Osteocyte (in vitro differentiated cells): ENCODE measurements at regions not wholly inside any gene's neighbourhood (a gene's known extent, or its start where the extent isn't known, plus 50 kb on each side); places are given as distances from the start of the nearest gene placed in this dataset.
"Not testable (repeated sequence)": the region's sequence is repeated elsewhere in the genome, so short reads cannot be mapped to it uniquely, and the experiment has no call there.

Source experiments
- DNase-seq: peaks from one replicate; pipeline ENCODE4 v3.0.0; 2021; ENCODE audit warnings: mixed read lengths; ENCODE audit not compliant: unreplicated experiment; ENCODE audit errors: extremely low spot score
- H3K27ac Mint-ChIP-seq: one replicate; pipeline ENCODE4 v1.8.0; 2021; ENCODE audit warnings: mild to moderate bottlenecking, mixed read lengths; ENCODE audit not compliant: unreplicated experiment
- H3K27me3 Mint-ChIP-seq: one replicate; pipeline ENCODE4 v1.8.0; 2021; ENCODE audit warnings: mixed read lengths; ENCODE audit not compliant: unreplicated experiment
- H3K36me3 Mint-ChIP-seq: one replicate; pipeline ENCODE4 v1.8.0; 2021; ENCODE audit warnings: mixed read lengths; ENCODE audit not compliant: unreplicated experiment
- H3K4me1 Mint-ChIP-seq: one replicate; pipeline ENCODE4 v1.8.0; 2021; ENCODE audit warnings: mixed read lengths; ENCODE audit not compliant: unreplicated experiment
- H3K4me3 Mint-ChIP-seq: one replicate; pipeline ENCODE4 v1.8.0; 2021; ENCODE audit warnings: mild to moderate bottlenecking, moderate library complexity, mixed read lengths; ENCODE audit not compliant: unreplicated experiment
- H3K9me3 Mint-ChIP-seq: one replicate; pipeline ENCODE4 v1.8.0; 2021; ENCODE audit warnings: mixed read lengths; ENCODE audit not compliant: unreplicated experiment
- TF ChIP-seq, protein P1 (sequence below): fragments of 200-600 bp; sonication (generic); IDR thresholded peaks from 2 replicates; pipeline ENCODE4 v1.5.0; 2021; ENCODE audit warnings: antibody characterized with exemption, mild to moderate bottlenecking, moderate library complexity

DNA sequence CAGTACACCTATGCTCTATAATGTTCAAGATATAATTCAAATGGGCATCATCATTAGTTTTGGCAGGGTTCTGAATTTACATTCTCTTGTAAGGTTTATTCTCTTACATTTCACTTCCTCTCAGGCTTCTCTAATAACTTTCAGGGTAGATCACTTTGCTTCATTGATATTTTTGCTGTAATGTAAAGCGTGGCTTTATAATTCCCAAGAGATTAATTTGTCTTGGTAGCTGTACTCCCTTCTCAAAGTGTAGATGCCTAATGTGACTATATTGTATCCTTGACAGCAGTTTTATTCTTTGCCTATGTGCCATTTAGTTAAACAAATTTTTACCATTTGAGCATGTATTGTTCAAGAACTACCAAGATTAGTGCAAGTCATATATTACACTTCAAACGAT, 889.1 kb downstream of the TAF11L14 start:
- Mint-ChIP-seq H3K27ac (no peak overlapping the region), H3K36me3 (no peaks in the 10 kb centered on the region), H3K4me1 (no peaks in the 10 kb centered on the region), H3K9me3 (peaks cover 14% of the 10 kb centered on the region), H3K4me3 (no peak overlapping the region), H3K27me3 (no peaks in the 10 kb centered on the region)
- no peak for DNase-seq
- TF ChIP-seq, protein P1, sequence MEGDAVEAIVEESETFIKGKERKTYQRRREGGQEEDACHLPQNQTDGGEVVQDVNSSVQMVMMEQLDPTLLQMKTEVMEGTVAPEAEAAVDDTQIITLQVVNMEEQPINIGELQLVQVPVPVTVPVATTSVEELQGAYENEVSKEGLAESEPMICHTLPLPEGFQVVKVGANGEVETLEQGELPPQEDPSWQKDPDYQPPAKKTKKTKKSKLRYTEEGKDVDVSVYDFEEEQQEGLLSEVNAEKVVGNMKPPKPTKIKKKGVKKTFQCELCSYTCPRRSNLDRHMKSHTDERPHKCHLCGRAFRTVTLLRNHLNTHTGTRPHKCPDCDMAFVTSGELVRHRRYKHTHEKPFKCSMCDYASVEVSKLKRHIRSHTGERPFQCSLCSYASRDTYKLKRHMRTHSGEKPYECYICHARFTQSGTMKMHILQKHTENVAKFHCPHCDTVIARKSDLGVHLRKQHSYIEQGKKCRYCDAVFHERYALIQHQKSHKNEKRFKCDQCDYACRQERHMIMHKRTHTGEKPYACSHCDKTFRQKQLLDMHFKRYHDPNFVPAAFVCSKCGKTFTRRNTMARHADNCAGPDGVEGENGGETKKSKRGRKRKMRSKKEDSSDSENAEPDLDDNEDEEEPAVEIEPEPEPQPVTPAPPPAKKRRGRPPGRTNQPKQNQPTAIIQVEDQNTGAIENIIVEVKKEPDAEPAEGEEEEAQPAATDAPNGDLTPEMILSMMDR: no peak

DNA sequence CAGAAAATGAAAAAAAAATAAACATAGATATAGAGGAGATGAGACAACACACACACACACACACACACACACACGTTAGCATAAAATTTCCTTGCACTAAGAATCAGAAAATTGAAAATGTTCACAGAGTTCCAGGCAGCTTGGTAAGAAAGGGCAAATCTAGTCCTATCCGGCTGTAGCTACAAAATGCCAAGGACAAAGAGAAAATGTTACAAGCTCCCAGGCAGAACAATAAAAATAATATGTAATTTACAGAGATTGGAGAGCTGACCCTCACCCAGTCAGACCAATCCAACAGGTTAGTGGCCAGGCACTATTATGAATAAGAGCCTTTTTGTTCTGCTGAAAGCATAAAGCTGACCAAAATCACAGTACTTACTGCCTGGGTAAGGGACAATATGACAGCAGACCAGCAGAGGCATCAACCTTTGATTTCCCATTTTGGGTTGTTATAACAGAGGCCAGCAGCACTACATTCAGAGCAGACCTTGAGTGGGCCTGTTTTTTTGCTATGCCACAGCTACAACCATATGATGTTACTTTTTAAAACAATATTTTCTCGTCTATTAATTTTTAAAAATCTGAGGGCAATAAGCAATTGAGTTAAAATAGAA, 892.6 kb downstream of the TAF11L14 start:
- Mint-ChIP-seq H3K36me3 (no peaks in the 10 kb centered on the region), H3K4me1 (no peaks in the 10 kb centered on the region), H3K27me3 (peaks cover 4% of the 10 kb centered on the region), H3K4me3 (no peak overlapping the region), H3K27ac (no peak overlapping the region), H3K9me3 (no peaks in the 10 kb centered on the region)
- TF ChIP-seq, protein P1: no peak
- no peak for DNase-seq

DNA sequence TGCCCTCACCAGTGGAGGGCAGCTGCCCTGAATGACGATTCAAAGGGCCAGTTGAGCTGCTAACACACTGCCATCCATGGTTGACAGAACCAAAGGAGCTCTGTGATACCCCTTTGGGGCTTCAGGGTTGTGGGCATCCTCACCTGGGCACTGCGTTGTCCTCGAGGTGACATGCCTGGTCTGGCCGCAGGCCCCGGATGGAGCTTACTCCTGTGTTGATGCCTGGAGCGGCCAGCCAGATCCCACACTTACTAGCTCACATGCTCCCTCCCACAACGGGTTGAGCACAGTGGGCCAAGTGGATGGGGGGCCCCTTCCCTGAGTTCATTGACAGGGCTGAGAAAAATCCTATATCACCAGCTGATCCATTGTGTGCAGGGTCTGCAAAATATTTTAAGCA, 898.9 kb downstream of the TAF11L14 start:
- Mint-ChIP-seq H3K36me3 (no peaks in the 10 kb centered on the region), H3K27ac (no peak overlapping the region), H3K9me3 (peaks cover 9% of the 10 kb centered on the region), H3K4me3 (no peak overlapping the region), H3K27me3 (peaks cover 4% of the 10 kb centered on the region), H3K4me1 (no peaks in the 10 kb centered on the region)
- TF ChIP-seq, protein P1: no peak
- DNase-seq: no peak

DNA sequence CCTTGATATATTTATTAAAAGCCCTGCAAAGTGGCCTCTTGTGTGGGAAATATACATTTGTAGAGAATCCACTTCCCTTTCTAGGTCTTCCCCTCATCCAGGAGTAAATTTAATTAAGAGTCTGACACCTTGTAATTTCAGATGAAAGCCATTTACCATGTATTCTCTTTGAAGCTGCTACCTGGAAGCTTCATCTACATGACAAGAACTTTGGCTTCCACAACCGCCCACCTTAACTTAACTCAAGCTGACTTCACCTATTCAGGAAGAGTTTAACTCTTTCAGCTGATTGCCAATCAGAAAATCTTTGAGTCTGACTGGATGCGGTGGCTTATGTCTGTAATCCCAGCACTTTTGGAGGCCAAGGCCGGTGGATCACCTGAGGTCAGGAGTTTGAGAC, 899.9 kb downstream of the TAF11L14 start:
- TF ChIP-seq, protein P1: no peak
- Mint-ChIP-seq H3K4me1 (no peaks in the 10 kb centered on the region), H3K36me3 (no peaks in the 10 kb centered on the region), H3K27me3 (peaks cover 2% of the 10 kb centered on the region), H3K9me3 (peaks cover 9% of the 10 kb centered on the region), H3K27ac (no peak overlapping the region), H3K4me3 (no peak overlapping the region)
- no peak for DNase-seq

DNA sequence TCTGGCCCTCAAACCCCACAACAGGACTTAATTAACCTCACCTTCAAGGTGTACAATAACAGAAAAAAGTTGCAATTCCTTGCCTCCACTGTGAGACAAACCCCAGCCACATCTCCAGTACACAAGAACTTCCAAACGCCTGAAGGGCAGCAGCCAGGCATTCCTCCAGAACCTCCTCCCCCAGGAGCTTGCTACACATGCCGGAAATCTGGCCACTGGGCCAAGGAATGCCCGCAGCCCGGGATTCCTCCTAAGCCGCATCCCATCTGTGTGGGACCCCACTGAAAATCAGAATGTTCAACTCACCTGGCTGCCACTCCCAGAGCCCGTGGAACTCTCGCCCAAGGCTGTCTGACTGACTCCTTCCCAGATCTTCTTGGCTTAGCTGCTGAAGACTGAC, 901.5 kb downstream of the TAF11L14 start:
- H3K4me3 Mint-ChIP-seq, H3K36me3 Mint-ChIP-seq, H3K27me3 Mint-ChIP-seq, H3K9me3 Mint-ChIP-seq, DNase-seq, H3K4me1 Mint-ChIP-seq, H3K27ac Mint-ChIP-seq: not testable (repeated sequence)

DNA sequence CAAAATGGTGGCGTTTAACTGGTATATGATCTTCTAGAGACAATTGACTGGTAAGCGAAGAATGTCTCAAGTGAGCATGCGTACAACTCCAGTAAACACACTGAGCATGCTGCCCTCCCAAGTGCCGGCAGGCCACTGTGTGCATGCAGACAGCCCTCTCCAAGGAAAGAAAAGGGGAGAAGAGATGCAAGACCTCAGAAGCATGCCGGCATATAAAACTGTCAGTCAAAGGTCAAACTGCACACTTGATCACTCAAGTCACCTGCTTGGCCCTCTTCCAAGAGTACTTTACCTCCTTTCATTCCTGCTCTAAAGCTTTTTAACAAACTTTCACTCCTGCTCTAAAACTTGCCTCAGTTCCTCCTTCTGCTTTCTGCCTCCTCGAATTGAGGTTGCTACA, 910.2 kb downstream of the TAF11L14 start:
- DNase-seq: no peak
- no peaks in the 10 kb centered on the region for H3K4me1 Mint-ChIP-seq
- H3K27ac Mint-ChIP-seq: no peak overlapping the region
- TF ChIP-seq, protein P1: no peak
- H3K27me3 Mint-ChIP-seq: no peaks in the 10 kb centered on the region
- peaks cover 13% of the 10 kb centered on the region for H3K9me3 Mint-ChIP-seq
- no peaks in the 10 kb centered on the region for H3K36me3 Mint-ChIP-seq
- no peak overlapping the region for H3K4me3 Mint-ChIP-seq
